ENCODE measurements at regions not wholly inside any gene's neighbourhood (a gene's known extent, or its start where the extent isn't known, plus 50 kb on each side); places are given as distances from the start of the nearest gene placed in this dataset.
"Not testable (repeated sequence)": the region's sequence is repeated elsewhere in the genome, so short reads cannot be mapped to it uniquely, and the experiment has no call there.

- Histone ChIP-seq H2BK12ac (ENCODE audit: low read length) (peak overlapping the region; percentile 73), H2AFZ (ENCODE audit: low read length) (peak overlapping the region; percentile 29), H2BK120ac (ENCODE audit: low read depth, low read length) (no peak overlapping the region), H4K91ac (ENCODE audit: low read depth, low read length, poor library complexity) (no peak overlapping the region), H3K27me3 (ENCODE audit: control insufficient read depth in 3 of 3, insufficient read depth in 3 of 3, low read depth in 1 of 3, low read length in 3 of 3) (peaks cover 0 to 19% (median 0%) of the 10 kb centered on the region in 3 experiments), H4K8ac (ENCODE audit: low read depth, low read length) (no peak overlapping the region), H3K36me3 (replicated peaks in 1 of 2; ENCODE audit: control insufficient read depth in 2 of 2, insufficient read depth in 2 of 2, low read length in 2 of 2) (no peaks in the 10 kb centered on the region), H3K4me2 (ENCODE audit: insufficient read depth, low read length, poor library complexity, severe bottlenecking) (no peak overlapping the region), H3K14ac (ENCODE audit: low read length) (peak overlapping the region; percentile 21), H2AK5ac (ENCODE audit: low read depth, low read length) (peak overlapping the region; percentile 88), H3K27ac (replicated peaks; ENCODE audit: low read length) (no peak overlapping the region), H3K9ac (ENCODE audit: low read depth, low read length, poor library complexity) (peak overlapping the region; percentile 44), H3K4me3 (ENCODE audit: low read length in 2 of 2) (no peak overlapping the region), H2BK5ac (ENCODE audit: low read length) (no peak overlapping the region), H3K4ac (ENCODE audit: low read length) (no peak overlapping the region), H2BK15ac (ENCODE audit: low read length) (peak overlapping the region; percentile 26), H3K23ac (ENCODE audit: low read depth, low read length, poor library complexity) (peak overlapping the region; percentile 43), H3K9me3 (replicated peaks in 1 of 2; ENCODE audit: control insufficient read depth in 2 of 2, insufficient read depth in 1 of 2, low read depth in 1 of 2, low read length in 2 of 2) (no peaks in the 10 kb centered on the region), H3K18ac (ENCODE audit: low read length) (peak overlapping the region; percentile 76), H3K79me1 (ENCODE audit: low read depth, low read length) (no peaks in the 10 kb centered on the region), H3K4me1 (ENCODE audit: control insufficient read depth in 2 of 2, insufficient read depth in 1 of 2, low read depth in 1 of 2, low read length in 2 of 2) (peaks cover 0 to 1% of the 10 kb centered on the region in 2 donors)
- no CpG with 5 or more reads among the region's 17 CpGs for WGBS, 2 donors (ENCODE audit: extremely low coverage in 2 of 2, insufficient read length in 2 of 2, insufficient replicate concordance in 1 of 2)
- no peak for DNase-seq (ENCODE audit: low spot score)
Measured at GRCh38 chr22:25327018-25327755, 107.7 kb downstream of the CRYBB2 start.

- Histone ChIP-seq H2BK120ac (ENCODE audit: low read depth, low read length) (no peak overlapping the region), H3K4me2 (ENCODE audit: insufficient read depth, low read length, poor library complexity, severe bottlenecking) (no peak overlapping the region), H2BK15ac (ENCODE audit: low read length) (no peak overlapping the region), H4K91ac (ENCODE audit: low read depth, low read length, poor library complexity) (no peak overlapping the region), H2BK5ac (ENCODE audit: low read length) (no peak overlapping the region), H3K9ac (ENCODE audit: low read depth, low read length, poor library complexity) (no peak overlapping the region), H4K8ac (ENCODE audit: low read depth, low read length) (no peak overlapping the region), H3K18ac (ENCODE audit: low read length) (no peak overlapping the region), H3K27me3 (ENCODE audit: control insufficient read depth in 3 of 3, insufficient read depth in 3 of 3, low read depth in 1 of 3, low read length in 3 of 3) (peaks cover 0 to 19% (median 0%) of the 10 kb centered on the region in 3 experiments), H3K23ac (ENCODE audit: low read depth, low read length, poor library complexity) (no peak overlapping the region), H3K4ac (ENCODE audit: low read length) (no peak overlapping the region), H3K4me1 (ENCODE audit: control insufficient read depth in 2 of 2, insufficient read depth in 1 of 2, low read depth in 1 of 2, low read length in 2 of 2) (peaks cover 0 to 1% of the 10 kb centered on the region in 2 donors), H3K14ac (ENCODE audit: low read length) (no peak overlapping the region), H3K79me1 (ENCODE audit: low read depth, low read length) (no peaks in the 10 kb centered on the region), H3K36me3 (replicated peaks in 1 of 2; ENCODE audit: control insufficient read depth in 2 of 2, insufficient read depth in 2 of 2, low read length in 2 of 2) (no peaks in the 10 kb centered on the region), H2AK5ac (ENCODE audit: low read depth, low read length) (no peak overlapping the region), H3K27ac (replicated peaks; ENCODE audit: low read length) (no peak overlapping the region), H3K9me3 (replicated peaks in 1 of 2; ENCODE audit: control insufficient read depth in 2 of 2, insufficient read depth in 1 of 2, low read depth in 1 of 2, low read length in 2 of 2) (no peaks in the 10 kb centered on the region), H3K4me3 (ENCODE audit: low read length in 2 of 2) (no peak overlapping the region), H2AFZ (ENCODE audit: low read length) (no peak overlapping the region), H2BK12ac (ENCODE audit: low read length) (no peak overlapping the region)
- no peak for DNase-seq (ENCODE audit: low spot score)
- WGBS, 2 donors (ENCODE audit: extremely low coverage in 2 of 2, insufficient read length in 2 of 2, insufficient replicate concordance in 1 of 2), result no CpG with 5 or more reads among the region's 4 CpGs
Measured at GRCh38 chr22:25331050-25331449, 111.6 kb downstream of the CRYBB2 start.

GRCh38 chr22:25331911-25332310, 112.5 kb downstream of the CRYBB2 start:
- no CpG with 5 or more reads among the region's 5 CpGs for WGBS, 2 donors (ENCODE audit: extremely low coverage in 2 of 2, insufficient read length in 2 of 2, insufficient replicate concordance in 1 of 2)
- H3K9ac ChIP-seq (ENCODE audit: low read depth, low read length, poor library complexity); H4K8ac ChIP-seq (ENCODE audit: low read depth, low read length); H2AFZ ChIP-seq (ENCODE audit: low read length); H3K4me2 ChIP-seq (ENCODE audit: insufficient read depth, low read length, poor library complexity, severe bottlenecking); H2BK12ac ChIP-seq (ENCODE audit: low read length); DNase-seq (ENCODE audit: low spot score); H3K9me3 ChIP-seq (replicated peaks in 1 of 2; ENCODE audit: control insufficient read depth in 2 of 2, insufficient read depth in 1 of 2, low read depth in 1 of 2, low read length in 2 of 2); H3K36me3 ChIP-seq (replicated peaks in 1 of 2; ENCODE audit: control insufficient read depth in 2 of 2, insufficient read depth in 2 of 2, low read length in 2 of 2); H3K4me1 ChIP-seq (ENCODE audit: control insufficient read depth in 2 of 2, insufficient read depth in 1 of 2, low read depth in 1 of 2, low read length in 2 of 2); H3K18ac ChIP-seq (ENCODE audit: low read length); H2AK5ac ChIP-seq (ENCODE audit: low read depth, low read length); H2BK5ac ChIP-seq (ENCODE audit: low read length); H3K27ac ChIP-seq (replicated peaks; ENCODE audit: low read length); H2BK15ac ChIP-seq (ENCODE audit: low read length); H3K4me3 ChIP-seq (ENCODE audit: low read length in 2 of 2); H3K4ac ChIP-seq (ENCODE audit: low read length); H3K14ac ChIP-seq (ENCODE audit: low read length); H3K79me1 ChIP-seq (ENCODE audit: low read depth, low read length); H4K91ac ChIP-seq (ENCODE audit: low read depth, low read length, poor library complexity); H3K23ac ChIP-seq (ENCODE audit: low read depth, low read length, poor library complexity); H2BK120ac ChIP-seq (ENCODE audit: low read depth, low read length): not testable (repeated sequence)
- H3K27me3 ChIP-seq (ENCODE audit: control insufficient read depth in 3 of 3, insufficient read depth in 3 of 3, low read depth in 1 of 3, low read length in 3 of 3), result peaks cover 0 to 15% (median 0%) of the 10 kb centered on the region in 3 experiments

GRCh38 chr22:25332386-25332785, 112.9 kb downstream of the CRYBB2 start:
- Histone ChIP-seq H4K8ac (ENCODE audit: low read depth, low read length) (no peak overlapping the region), H2BK120ac (ENCODE audit: low read depth, low read length) (no peak overlapping the region), H2BK12ac (ENCODE audit: low read length) (no peak overlapping the region), H3K27me3 (ENCODE audit: control insufficient read depth in 3 of 3, insufficient read depth in 3 of 3, low read depth in 1 of 3, low read length in 3 of 3) (peaks cover 0 to 11% (median 0%) of the 10 kb centered on the region in 3 experiments), H4K91ac (ENCODE audit: low read depth, low read length, poor library complexity) (no peak overlapping the region), H3K9me3 (replicated peaks in 1 of 2; ENCODE audit: control insufficient read depth in 2 of 2, insufficient read depth in 1 of 2, low read depth in 1 of 2, low read length in 2 of 2) (no peaks in the 10 kb centered on the region), H2BK5ac (ENCODE audit: low read length) (no peak overlapping the region), H3K4me3 (ENCODE audit: low read length in 2 of 2) (no peak overlapping the region), H3K9ac (ENCODE audit: low read depth, low read length, poor library complexity) (no peak overlapping the region), H3K4me2 (ENCODE audit: insufficient read depth, low read length, poor library complexity, severe bottlenecking) (no peak overlapping the region), H2AFZ (ENCODE audit: low read length) (no peak overlapping the region), H3K27ac (replicated peaks; ENCODE audit: low read length) (no peak overlapping the region), H3K23ac (ENCODE audit: low read depth, low read length, poor library complexity) (no peak overlapping the region), H2BK15ac (ENCODE audit: low read length) (no peak overlapping the region), H2AK5ac (ENCODE audit: low read depth, low read length) (no peak overlapping the region), H3K79me1 (ENCODE audit: low read depth, low read length) (no peaks in the 10 kb centered on the region), H3K18ac (ENCODE audit: low read length) (no peak overlapping the region), H3K4ac (ENCODE audit: low read length) (no peak overlapping the region), H3K14ac (ENCODE audit: low read length) (no peak overlapping the region), H3K36me3 (replicated peaks in 1 of 2; ENCODE audit: control insufficient read depth in 2 of 2, insufficient read depth in 2 of 2, low read length in 2 of 2) (no peaks in the 10 kb centered on the region), H3K4me1 (ENCODE audit: control insufficient read depth in 2 of 2, insufficient read depth in 1 of 2, low read depth in 1 of 2, low read length in 2 of 2) (peaks cover 0 to 5% of the 10 kb centered on the region in 2 donors)
- WGBS, 2 donors (ENCODE audit: extremely low coverage in 2 of 2, insufficient read length in 2 of 2, insufficient replicate concordance in 1 of 2), result no CpG with 5 or more reads among the region's 11 CpGs
- no peak for DNase-seq (ENCODE audit: low spot score)

All from neuronal stem cell (in vitro differentiated cells).